Pancreas (tissue), 10 donors: ENCODE measurements at regions not wholly inside any gene's neighbourhood (a gene's known extent, or its start where the extent isn't known, plus 50 kb on each side); places are given as distances from the start of the nearest gene placed in this dataset.

Source experiments
- ATAC-seq, 4 donors: fragments of 200-7000 bp; cut with Tn5 transposase; one replicate each; pipeline versions ENCODE4 v1.8.0 to v1.9.1; 2020; ENCODE audit warnings: mild to moderate bottlenecking in 4 of 4, moderate library complexity in 4 of 4
- DNase-seq, 6 donors: peaks; one replicate each; pipeline ENCODE4 v3.0.0-alpha.2; 2020
- FAIRE-seq: peaks from 2 replicates; lab custom pipeline; 2012; peaks lifted over from hg19 to GRCh38; lab: Jason Lieb, UNC
- H3K27ac ChIP-seq, 4 donors: fragments of 200-600 bp; sonication (generic); 1 replicate in 3 of 4; 2 replicates in 1 of 4; pipeline versions ENCODE4 v1.5.0 to v1.8.0; 2020
- H3K27me3 ChIP-seq, 4 donors: fragments of 200-600 bp; one replicate each; pipeline ENCODE4 v1.8.0; 2021
- H3K36me3 ChIP-seq, 3 donors: fragments of 200-600 bp; sonication (generic) in 1 of 3; one replicate each; pipeline versions ENCODE4 v1.5.0 to v1.8.0; 2020 to 2021
- H3K4me1 ChIP-seq, 3 donors: fragments of 200-600 bp; one replicate each; pipeline ENCODE4 v1.8.0; 2021
- H3K4me3 ChIP-seq, 4 donors: fragments of 200-600 bp; sonication (generic) in 2 of 4; one replicate each; pipeline versions ENCODE4 v1.5.0 to v1.8.0; 2020 to 2021
- H3K9me3 ChIP-seq, 4 donors: fragments of 200-600 bp; one replicate each; pipeline ENCODE4 v1.8.0; 2021
- WGBS, 2 donors: extraction: QIAGEN DNeasy Blood & Tissue Kit; methylation state at CpG; one replicate each; pipeline ENCODE4 v1.1.7; 2013; 5-methylcytosine and 5-hydroxymethylcytosine counted together
- intact Hi-C, 3 donors: fragments of 100-400 bp; cut with DNase I; formaldehyde crosslinking; loops; one replicate each; pipeline versions ENCODE4 v1.11.1 to v1.14.2; 2022
- TF ChIP-seq, protein P1 (sequence below), 4 donors: fragments of 200-600 bp; sonication (generic) in 3 of 4; IDR thresholded peaks; one replicate each; pipeline versions ENCODE4 v1.5.0 to v1.8.0; 2021; ENCODE audit warnings: antibody characterized with exemption in 4 of 4
- donor health status: healthy with polysubstance abuse.
- donor health status: DM: no; HTN: no; CAD: no; lungs with moderate emphysema.
- donor health status: DM: no; HTN: no; CAD: no.
- donor health status: control.
- donor health status: control.
- donor health status: Bipolar disorder and iron deficiency.
- donor health status: DM: yes; HTN: yes; CAD: no.
- donor health status: DM: no; HTN: no; CAD: no.
- donor health status: DM: no; HTN: no; CAD: no.
- donor health status: DM: yes; HTN: yes; CAD: no.

DNA sequence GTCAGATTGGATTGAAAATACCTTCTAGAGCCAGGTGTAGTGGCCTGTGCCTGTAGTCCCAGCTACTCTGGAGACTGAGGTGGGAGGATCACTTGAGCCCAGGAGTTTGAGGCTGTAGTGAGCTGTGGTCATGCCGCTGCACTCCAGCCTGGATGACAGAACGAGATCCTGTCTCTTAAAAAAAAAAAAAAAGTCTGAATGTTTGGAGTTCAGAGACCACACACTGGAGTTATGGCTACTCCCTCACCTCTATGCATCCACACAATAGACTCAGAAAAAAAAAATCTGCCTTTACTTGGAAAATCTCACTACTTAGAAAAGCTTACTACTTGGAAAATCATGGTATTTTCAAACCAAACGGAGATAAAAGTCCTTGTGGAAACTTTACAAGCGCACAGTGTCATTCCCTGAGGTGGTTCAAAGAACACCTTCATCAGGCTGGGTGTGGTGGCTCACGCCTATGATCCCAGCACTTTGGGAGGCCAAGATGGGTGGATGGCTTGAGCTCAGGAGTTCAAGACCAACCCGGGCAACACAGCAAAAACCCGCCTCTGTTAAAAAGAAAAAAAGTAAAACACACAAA lies 63.9 kb upstream of the PICALM start:
- TF ChIP-seq, protein P1, sequence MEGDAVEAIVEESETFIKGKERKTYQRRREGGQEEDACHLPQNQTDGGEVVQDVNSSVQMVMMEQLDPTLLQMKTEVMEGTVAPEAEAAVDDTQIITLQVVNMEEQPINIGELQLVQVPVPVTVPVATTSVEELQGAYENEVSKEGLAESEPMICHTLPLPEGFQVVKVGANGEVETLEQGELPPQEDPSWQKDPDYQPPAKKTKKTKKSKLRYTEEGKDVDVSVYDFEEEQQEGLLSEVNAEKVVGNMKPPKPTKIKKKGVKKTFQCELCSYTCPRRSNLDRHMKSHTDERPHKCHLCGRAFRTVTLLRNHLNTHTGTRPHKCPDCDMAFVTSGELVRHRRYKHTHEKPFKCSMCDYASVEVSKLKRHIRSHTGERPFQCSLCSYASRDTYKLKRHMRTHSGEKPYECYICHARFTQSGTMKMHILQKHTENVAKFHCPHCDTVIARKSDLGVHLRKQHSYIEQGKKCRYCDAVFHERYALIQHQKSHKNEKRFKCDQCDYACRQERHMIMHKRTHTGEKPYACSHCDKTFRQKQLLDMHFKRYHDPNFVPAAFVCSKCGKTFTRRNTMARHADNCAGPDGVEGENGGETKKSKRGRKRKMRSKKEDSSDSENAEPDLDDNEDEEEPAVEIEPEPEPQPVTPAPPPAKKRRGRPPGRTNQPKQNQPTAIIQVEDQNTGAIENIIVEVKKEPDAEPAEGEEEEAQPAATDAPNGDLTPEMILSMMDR (IDR thresholded peaks at IDR 0.05) = no peak

DNA sequence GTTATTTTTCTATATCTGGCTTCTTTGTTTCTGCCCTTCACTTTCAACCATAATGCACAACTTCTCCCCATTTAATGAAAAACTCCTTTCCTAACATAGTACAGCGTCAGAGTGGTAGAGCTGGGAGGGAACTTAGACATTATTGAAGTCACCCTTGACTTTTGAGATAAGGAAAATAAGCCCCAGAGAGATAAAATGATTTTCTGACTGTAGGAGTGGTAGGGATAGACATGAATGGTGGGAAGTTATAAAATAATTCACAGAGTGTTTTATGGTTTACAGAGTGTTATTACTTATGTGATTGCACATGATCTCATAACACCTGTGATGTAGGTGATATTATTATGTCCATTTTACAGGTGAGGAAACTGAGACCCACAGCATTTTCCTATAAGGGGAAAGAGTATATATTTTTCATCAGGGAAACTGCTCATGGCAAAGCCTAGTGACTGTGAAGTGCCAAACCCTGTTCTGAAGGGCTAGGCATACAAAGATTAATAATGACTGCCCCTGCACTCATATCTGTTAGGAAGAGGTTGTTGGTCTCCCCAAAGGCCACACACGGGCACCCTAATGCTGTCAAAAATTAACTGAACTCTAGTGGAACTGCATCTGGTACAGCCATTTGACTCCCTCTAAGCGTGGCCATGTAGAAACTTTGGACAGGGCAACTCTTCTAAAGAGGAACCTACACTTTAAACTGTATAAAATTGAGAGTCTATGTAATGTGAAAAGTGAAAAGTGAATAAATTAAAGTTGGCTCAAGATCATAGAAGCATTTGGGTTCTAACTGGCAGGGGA lies 61.1 kb upstream of the PICALM start:
- no peaks in the 10 kb centered on the region for H3K27me3 ChIP-seq
- peak; percentile 34 for FAIRE-seq
- no peak overlapping the region for H3K4me3 ChIP-seq
- no peaks in the 10 kb centered on the region for H3K36me3 ChIP-seq
- intact Hi-C loops = no loop called here
- H3K27ac ChIP-seq = no peak overlapping the region
- TF ChIP-seq, protein P1 (IDR thresholded peaks at IDR 0.05) = no peak
- H3K4me1 ChIP-seq = no peaks in the 10 kb centered on the region
- no peaks in the 10 kb centered on the region for H3K9me3 ChIP-seq
- no peak for ATAC-seq
- 70 to 76% methylated on average over 3 of the region's 3 CpGs for WGBS, 2 donors
- DNase-seq = no peak

More for the DNA sequence above, 63.9 kb upstream of the PICALM start:
- H3K4me1 ChIP-seq = no peaks in the 10 kb centered on the region
- H3K36me3 ChIP-seq = no peaks in the 10 kb centered on the region
- no peaks in the 10 kb centered on the region for H3K9me3 ChIP-seq
- H3K27ac ChIP-seq = no peak overlapping the region
- intact Hi-C loops = no loop called here
- DNase-seq (no peak), FAIRE-seq (no peak), ATAC-seq (no peak)
- H3K27me3 ChIP-seq = no peaks in the 10 kb centered on the region
- 88 to 91% methylated on average over 7 of the region's 7 CpGs for WGBS, 2 donors
- H3K4me3 ChIP-seq = no peak overlapping the region

DNA sequence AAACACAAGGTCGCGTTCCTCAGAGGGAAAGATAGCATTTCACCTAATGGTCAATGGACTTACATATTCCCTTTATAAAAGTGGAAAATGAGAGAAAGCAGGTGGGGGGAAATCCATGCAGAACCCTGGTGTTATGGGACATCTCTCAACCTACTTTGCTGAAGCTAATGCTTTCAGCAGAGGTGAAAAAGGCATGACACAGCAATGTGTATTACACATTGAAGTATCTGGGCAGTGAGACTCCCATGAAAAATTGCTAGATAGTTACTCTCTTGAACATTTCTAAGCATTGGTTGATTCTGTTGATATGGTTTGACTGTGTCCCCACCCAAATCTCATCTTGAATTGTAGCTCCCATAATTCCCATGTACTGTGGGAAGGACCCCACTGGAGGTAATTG lies 60.0 kb upstream of the PICALM start:
- DNase-seq = no peak
- Histone ChIP-seq H3K9me3 (no peaks in the 10 kb centered on the region), H3K4me1 (no peaks in the 10 kb centered on the region), H3K27ac (no peak overlapping the region), H3K36me3 (no peaks in the 10 kb centered on the region), H3K4me3 (no peak overlapping the region), H3K27me3 (no peaks in the 10 kb centered on the region)
- TF ChIP-seq, protein P1 (IDR thresholded peaks at IDR 0.05) = no peak
- 83 to 93% methylated on average over 2 of the region's 2 CpGs for WGBS, 2 donors
- intact Hi-C loops = no loop called here
- ATAC-seq = no peak
- FAIRE-seq = no peak

DNA sequence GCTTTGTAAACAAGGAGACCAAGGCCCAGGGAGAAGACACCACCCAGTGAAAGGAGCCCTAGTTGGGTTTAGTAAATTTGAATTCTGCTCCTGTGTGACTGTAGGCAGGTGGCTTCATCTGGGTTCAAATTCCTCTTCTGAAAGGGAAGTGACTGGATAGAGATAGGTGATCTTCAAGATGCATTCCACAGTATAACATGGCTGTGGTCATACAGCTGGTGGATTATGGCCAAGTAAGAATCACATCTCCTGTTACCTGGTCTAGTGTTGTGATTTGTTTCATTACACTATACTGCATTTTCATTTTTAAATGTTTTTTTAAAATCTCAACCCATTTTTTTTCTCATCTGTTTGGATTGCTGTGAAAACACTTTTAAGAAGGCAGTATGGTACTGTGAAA lies 58.0 kb upstream of the PICALM start:
- ATAC-seq = no peak
- Histone ChIP-seq H3K4me3 (no peak overlapping the region), H3K27me3 (no peaks in the 10 kb centered on the region), H3K36me3 (no peaks in the 10 kb centered on the region), H3K4me1 (no peaks in the 10 kb centered on the region), H3K27ac (no peak overlapping the region), H3K9me3 (no peaks in the 10 kb centered on the region)
- TF ChIP-seq, protein P1 (IDR thresholded peaks at IDR 0.05) = no peak
- FAIRE-seq = no peak
- intact Hi-C loops = no loop called here
- no peak for DNase-seq
